Heart left ventricle (tissue), 13 donors: ENCODE measurements at regions not wholly inside any gene's neighbourhood (a gene's known extent, or its start where the extent isn't known, plus 50 kb on each side); places are given as distances from the start of the nearest gene placed in this dataset.

ENCODE experiments used
- POLR2A ChIP-seq, 2 donors: fragments of 450-650 bp; IDR thresholded peaks; one replicate each; pipeline ENCODE4 v1.6.1; 2017; ENCODE audit warnings: antibody characterized with exemption in 2 of 2, mild to moderate bottlenecking in 2 of 2, moderate library complexity in 2 of 2
- TF ChIP-seq, protein P1 (sequence below), 12 donors: fragments of 200-600 bp; sonication (generic) in 4 of 12; IDR thresholded peaks; one replicate each; pipeline versions ENCODE4 v1.5.0 to v1.8.0; 2018 to 2022; ENCODE audit warnings: antibody characterized with exemption in 12 of 12, mild to moderate bottlenecking in 5 of 12
- donor health status: ischemic (EF 13 %, LVEDD 7.1; RV severe dilation, severe dysfunction).
- donor health status: DM: no; HTN: yes; CAD: no.
- donor health status: DM: no; HTN: no; CAD: no.
- donor health status: ischemic (EF 25% LVEDD 6.9; RV normal size, moderate dysfunction).
- donor health status: ischemic (EF 25% LVEDD 5.7; RV mildly dilated, moderate dysfunction).
- donor health status: ischemic (EF 35%, LVEDD 5.7; RV mildly dilated, moderate dysfunction).
- donor health status: nonischemic (EF 11% LVEDD 7.7; RV severe dilation, severe dysfunction).
- donor health status: DM: yes; HTN: yes; CAD: no.
- donor health status: PGD.
- donor health status: ischemic (EF 29% LVEDD 5.4; RV normal size, mild dysfunction).
- donor health status: nonischemic (EF 23%, LVEDD 6.1; RV moderate dilation, normal function).

DNA sequence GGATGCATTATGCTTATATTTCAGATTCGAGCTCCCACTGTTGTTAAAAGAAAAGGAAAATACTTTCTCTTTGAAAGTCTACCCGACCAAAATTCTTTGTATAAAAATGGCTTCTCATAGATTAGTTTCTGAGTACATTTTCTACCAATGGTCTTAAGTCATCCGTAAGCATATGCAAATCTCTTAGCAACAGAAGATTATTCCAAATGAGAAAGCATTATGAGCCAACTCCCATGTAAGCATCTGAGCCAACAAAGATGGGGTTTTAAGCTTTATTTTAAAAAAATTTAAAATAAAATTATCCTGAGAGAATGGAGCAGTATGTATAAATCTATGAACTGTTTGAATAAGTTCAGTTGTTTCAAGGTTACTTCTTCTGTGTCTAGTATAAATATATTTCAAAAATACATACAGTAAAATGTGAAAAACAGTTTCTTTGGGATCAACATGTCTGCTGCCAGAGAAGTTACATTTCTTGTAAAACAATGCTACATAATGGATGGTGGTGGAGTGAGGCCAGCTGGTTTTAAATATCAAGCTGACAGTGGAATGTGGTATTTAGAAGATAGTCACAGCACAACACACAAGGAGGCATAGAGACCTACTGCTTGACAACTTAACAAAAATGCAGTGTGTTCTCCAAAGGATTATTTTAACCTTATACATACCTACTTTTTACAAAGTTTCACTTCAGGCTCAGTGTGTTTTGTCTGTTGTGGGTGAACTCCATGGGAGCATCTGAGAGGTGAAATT lies 199.5 kb upstream of the DIPK2B start:
- TF ChIP-seq, protein P1, sequence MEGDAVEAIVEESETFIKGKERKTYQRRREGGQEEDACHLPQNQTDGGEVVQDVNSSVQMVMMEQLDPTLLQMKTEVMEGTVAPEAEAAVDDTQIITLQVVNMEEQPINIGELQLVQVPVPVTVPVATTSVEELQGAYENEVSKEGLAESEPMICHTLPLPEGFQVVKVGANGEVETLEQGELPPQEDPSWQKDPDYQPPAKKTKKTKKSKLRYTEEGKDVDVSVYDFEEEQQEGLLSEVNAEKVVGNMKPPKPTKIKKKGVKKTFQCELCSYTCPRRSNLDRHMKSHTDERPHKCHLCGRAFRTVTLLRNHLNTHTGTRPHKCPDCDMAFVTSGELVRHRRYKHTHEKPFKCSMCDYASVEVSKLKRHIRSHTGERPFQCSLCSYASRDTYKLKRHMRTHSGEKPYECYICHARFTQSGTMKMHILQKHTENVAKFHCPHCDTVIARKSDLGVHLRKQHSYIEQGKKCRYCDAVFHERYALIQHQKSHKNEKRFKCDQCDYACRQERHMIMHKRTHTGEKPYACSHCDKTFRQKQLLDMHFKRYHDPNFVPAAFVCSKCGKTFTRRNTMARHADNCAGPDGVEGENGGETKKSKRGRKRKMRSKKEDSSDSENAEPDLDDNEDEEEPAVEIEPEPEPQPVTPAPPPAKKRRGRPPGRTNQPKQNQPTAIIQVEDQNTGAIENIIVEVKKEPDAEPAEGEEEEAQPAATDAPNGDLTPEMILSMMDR (IDR thresholded peaks at IDR 0.05): no peak
- no peak for TF ChIP-seq POLR2A (IDR thresholded peaks at IDR 0.05)
